DOHH2 (cell line): ENCODE measurements at regions not wholly inside any gene's neighbourhood (a gene's known extent, or its start where the extent isn't known, plus 50 kb on each side); places are given as distances from the start of the nearest gene placed in this dataset.

Source experiments
- H3F3A ChIP-seq: fragments of 200-600 bp; sonication (generic), shearing (Covaris generic); 2 replicates; pipeline ENCODE4 v1.6.0; 2016; ENCODE audit warnings: antibody characterized with exemption, mild to moderate bottlenecking; ENCODE audit not compliant: control insufficient read depth, insufficient read depth
- H3K27ac ChIP-seq: fragments of 200-600 bp; sonication (generic); 2 replicates; pipeline ENCODE4 v1.5.1; 2014; ENCODE audit warnings: low read depth, mild to moderate bottlenecking, low read length, moderate library complexity
- H3K27me3 ChIP-seq: fragments of 200-600 bp; sonication (generic); 2 replicates; pipeline ENCODE4 v1.6.1; 2014; ENCODE audit warnings: mild to moderate bottlenecking, low read length, mixed read lengths; ENCODE audit not compliant: control insufficient read depth
- H3K36me3 ChIP-seq: fragments of 200-600 bp; sonication (generic); 2 replicates; pipeline ENCODE4 v1.6.1; 2014; ENCODE audit warnings: mild to moderate bottlenecking, low read length, moderate library complexity, mixed read lengths; ENCODE audit not compliant: control insufficient read depth
- H3K4me1 ChIP-seq: fragments of 200-600 bp; sonication (generic); 2 replicates; pipeline ENCODE4 v1.6.1; 2014; ENCODE audit warnings: mild to moderate bottlenecking, low read length, mixed read lengths; ENCODE audit not compliant: control insufficient read depth
- H3K4me2 ChIP-seq: fragments of 200-600 bp; sonication (generic); 2 replicates; pipeline ENCODE4 v1.6.0; 2014; ENCODE audit warnings: mild to moderate bottlenecking, low read length, moderate library complexity
- H3K4me3 ChIP-seq: fragments of 200-600 bp; sonication (generic); 2 replicates; pipeline ENCODE4 v1.5.1; 2014; ENCODE audit warnings: mild to moderate bottlenecking, low read length, mixed read lengths
- H3K79me2 ChIP-seq: fragments of 200-600 bp; sonication (generic); 2 replicates; pipeline ENCODE4 v1.6.1; 2014; ENCODE audit warnings: mild to moderate bottlenecking, low read length, mixed read lengths; ENCODE audit not compliant: control insufficient read depth
- H3K9me2 ChIP-seq: fragments of 200-600 bp; sonication (generic); replicated peaks from 2 replicates; pipeline ENCODE4 v1.6.1; 2014; ENCODE audit warnings: mild to moderate bottlenecking, low read length, mixed read lengths; ENCODE audit not compliant: control insufficient read depth
- H3K9me3 ChIP-seq: fragments of 200-600 bp; sonication (generic); 2 replicates; pipeline ENCODE4 v1.6.1; 2014; ENCODE audit warnings: antibody characterized with exemption, low read length, mixed read lengths; ENCODE audit not compliant: control insufficient read depth, insufficient read depth
- H4K20me1 ChIP-seq: fragments of 200-600 bp; sonication (generic); 2 replicates; pipeline ENCODE4 v1.6.0; 2014; ENCODE audit warnings: low read depth, mild to moderate bottlenecking, antibody characterized with exemption, low read length, moderate library complexity; ENCODE audit not compliant: control insufficient read depth, insufficient read depth
- CTCF ChIP-seq: fragments of 200-600 bp; sonication (generic); IDR thresholded peaks from one replicate; pipeline ENCODE4 v1.5.1; 2014; ENCODE audit warnings: antibody characterized with exemption, mild to moderate bottlenecking, low read depth, low read length; ENCODE audit not compliant: poor library complexity, severe bottlenecking
- EZH2phosphoT487 ChIP-seq: fragments of 200-600 bp; sonication (generic); IDR thresholded peaks from 2 replicates; pipeline ENCODE4 v1.6.1; 2017; ENCODE audit warnings: borderline replicate concordance, mild to moderate bottlenecking, antibody characterized with exemption, low read length, moderate library complexity, mixed read lengths

GRCh38 chr3:106327696-106328025 is 458.8 kb upstream of the CBLB start:
- H3K27me3 ChIP-seq = no peaks in the 10 kb centered on the region
- H3K9me3 ChIP-seq = no peaks in the 10 kb centered on the region; the same call in 1 of the 2 replicates
- H3K4me3 ChIP-seq = no peak overlapping the region
- H3K9me2 ChIP-seq = no peaks in the 10 kb centered on the region
- TF ChIP-seq EZH2phosphoT487 (no peak), CTCF (no peak)
- no peaks in the 10 kb centered on the region for H3K79me2 ChIP-seq
- no peaks in the 10 kb centered on the region for H3K4me1 ChIP-seq
- H3K27ac ChIP-seq = no peak overlapping the region
- no peaks in the 10 kb centered on the region for H4K20me1 ChIP-seq
- no peak overlapping the region for H3K4me2 ChIP-seq
- no peaks in the 10 kb centered on the region for H3F3A ChIP-seq
- no peaks in the 10 kb centered on the region for H3K36me3 ChIP-seq

DNA sequence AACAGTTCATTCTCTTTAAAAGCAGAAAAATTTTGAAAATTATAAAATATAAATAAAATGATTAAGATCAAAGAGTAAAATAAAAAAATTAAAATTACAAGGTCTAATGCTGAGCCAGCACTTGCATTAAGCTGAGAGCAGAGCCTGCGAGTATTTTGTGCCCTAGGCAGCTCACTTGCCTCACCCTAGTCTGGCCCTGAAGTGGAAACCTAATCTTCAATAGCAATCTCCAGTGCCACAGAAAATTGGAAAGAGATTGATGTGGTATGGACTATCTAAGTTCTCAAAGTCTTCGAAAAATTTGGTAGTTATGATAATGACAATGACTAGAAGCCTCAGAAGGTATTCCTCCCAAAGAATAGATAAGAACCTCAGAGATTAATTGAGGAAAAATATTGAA is 459.4 kb upstream of the CBLB start:
- TF ChIP-seq EZH2phosphoT487 (no peak), CTCF (no peak)
- Histone ChIP-seq H3K4me1 (no peaks in the 10 kb centered on the region), H3K9me3 (no peaks in the 10 kb centered on the region; the same call in 1 of the 2 replicates), H3K79me2 (no peaks in the 10 kb centered on the region), H3K27ac (no peak overlapping the region), H3K36me3 (no peaks in the 10 kb centered on the region), H3K4me3 (no peak overlapping the region), H3F3A (no peaks in the 10 kb centered on the region), H4K20me1 (no peaks in the 10 kb centered on the region), H3K4me2 (no peak overlapping the region), H3K9me2 (no peaks in the 10 kb centered on the region), H3K27me3 (no peaks in the 10 kb centered on the region)

- Histone ChIP-seq H3K27me3 (no peaks in the 10 kb centered on the region), H3K4me3 (no peak overlapping the region), H4K20me1 (no peaks in the 10 kb centered on the region), H3K4me2 (no peak overlapping the region), H3K79me2 (no peaks in the 10 kb centered on the region), H3F3A (no peaks in the 10 kb centered on the region), H3K4me1 (no peaks in the 10 kb centered on the region), H3K36me3 (no peaks in the 10 kb centered on the region), H3K9me2 (no peaks in the 10 kb centered on the region), H3K27ac (no peak overlapping the region), H3K9me3 (no peaks in the 10 kb centered on the region; the same call in 1 of the 2 replicates)
- no peak for TF ChIP-seq CTCF
- no peak for TF ChIP-seq EZH2phosphoT487
These were observed 460.7 kb upstream of the CBLB start for GRCh38 chr3:106329521-106329920.

GRCh38 chr3:106331636-106332035 is 462.8 kb upstream of the CBLB start:
- Histone ChIP-seq H3K79me2 (no peaks in the 10 kb centered on the region), H3K36me3 (no peaks in the 10 kb centered on the region), H4K20me1 (no peaks in the 10 kb centered on the region), H3K27ac (no peak overlapping the region), H3K4me2 (no peak overlapping the region), H3K4me1 (no peaks in the 10 kb centered on the region), H3K27me3 (no peaks in the 10 kb centered on the region), H3K9me3 (no peaks in the 10 kb centered on the region), H3K4me3 (no peak overlapping the region), H3F3A (no peaks in the 10 kb centered on the region), H3K9me2 (no peaks in the 10 kb centered on the region)
- TF ChIP-seq CTCF (no peak), EZH2phosphoT487 (no peak)
